GM12875 (cell line): ENCODE measurements at regions not wholly inside any gene's neighbourhood (a gene's known extent, or its start where the extent isn't known, plus 50 kb on each side); places are given as distances from the start of the nearest gene placed in this dataset.

Source experiments
- H3K4me3 ChIP-seq: one replicate; pipeline ENCODE4 v1.5.1; 2011; ENCODE audit warnings: low read depth, low read length, control low read depth
- CTCF ChIP-seq: IDR thresholded peaks from 2 replicates; pipeline ENCODE4 v1.5.1; 2011; ENCODE audit warnings: low read depth, mild to moderate bottlenecking, control low read depth, inconsistent platforms, low read length, moderate library complexity, borderline replicate concordance; ENCODE audit not compliant: insufficient read depth

GRCh38 chr18:27667064-27667463 lies 482.0 kb upstream of the CHST9 start:
- TF ChIP-seq CTCF, result no peak

GRCh38 chr18:27666016-27666415 lies 480.9 kb upstream of the CHST9 start:
- no peak for TF ChIP-seq CTCF

More at GRCh38 chr18:27667064-27667463, 482.0 kb upstream of the CHST9 start:
- no peak overlapping the region for H3K4me3 ChIP-seq

GRCh38 chr18:27665264-27665799 lies 480.2 kb upstream of the CHST9 start:
- H3K4me3 ChIP-seq, result no peak overlapping the region
- no peak for TF ChIP-seq CTCF

More at GRCh38 chr18:27666016-27666415, 480.9 kb upstream of the CHST9 start:
- H3K4me3 ChIP-seq, result no peak overlapping the region

- TF ChIP-seq CTCF, result no peak
These were observed 477.8 kb upstream of the CHST9 start for GRCh38 chr18:27662949-27663348.

GRCh38 chr18:27662537-27662936 lies 477.4 kb upstream of the CHST9 start:
- H3K4me3 ChIP-seq, result no peak overlapping the region
- no peak for TF ChIP-seq CTCF

More at GRCh38 chr18:27662949-27663348, 477.8 kb upstream of the CHST9 start:
- H3K4me3 ChIP-seq, result no peak overlapping the region

GRCh38 chr18:27661320-27662018 lies 476.4 kb upstream of the CHST9 start:
- no peak for TF ChIP-seq CTCF
- no peak overlapping the region for H3K4me3 ChIP-seq

GRCh38 chr18:27656905-27657304 lies 471.8 kb upstream of the CHST9 start:
- H3K4me3 ChIP-seq, result no peak overlapping the region
- TF ChIP-seq CTCF, result no peak
